Upper lobe of left lung (tissue), 4 donors: ENCODE measurements at regions not wholly inside any gene's neighbourhood (a gene's known extent, or its start where the extent isn't known, plus 50 kb on each side); places are given as distances from the start of the nearest gene placed in this dataset.

Source experiments
- CTCF ChIP-seq, 6 experiments: fragments of 450-650 bp in 4 of 6; fragments of 200-600 bp in 2 of 6; sonication (generic) in 2 of 6; IDR thresholded peaks; one replicate each; pipeline ENCODE4 v1.5.1; 2016 to 2019; ENCODE audit warnings: antibody characterized with exemption in 6 of 6
- POLR2A ChIP-seq, 4 donors: fragments of 450-650 bp; IDR thresholded peaks; one replicate each; pipeline ENCODE4 v1.5.1; 2016 to 2017; ENCODE audit warnings: antibody characterized with exemption in 4 of 4, mild to moderate bottlenecking in 2 of 4
- POLR2AphosphoS5 ChIP-seq, 2 donors: sonication (generic); formaldehyde crosslinking; IDR thresholded peaks; one replicate each; pipeline ENCODE4 v1.5.1; 2017; ENCODE audit warnings: antibody characterized with exemption in 2 of 2

GRCh38 chr5:163363389-163363788, 74.0 kb upstream of the CCNG1 start:
- no peak for TF ChIP-seq CTCF (IDR thresholded peaks at IDR 0.05)
- TF ChIP-seq POLR2A (IDR thresholded peaks at IDR 0.05): no peak
- TF ChIP-seq POLR2AphosphoS5 (IDR thresholded peaks at IDR 0.05): no peak
